Activated CD4-positive, alpha-beta T cell treated with anti-CD3 and anti-CD28 coated beads, Interleukin-2, amount 10 ng/mL, durations not matched to agents 24 days and 14 days (primary cell): ENCODE measurements at regions not wholly inside any gene's neighbourhood (a gene's known extent, or its start where the extent isn't known, plus 50 kb on each side); places are given as distances from the start of the nearest gene placed in this dataset.

Experiments used
- DNase-seq: peaks from one replicate; pipeline ENCODE4 v3.0.0; 2022
- H3K27ac Mint-ChIP-seq: one replicate; pipeline ENCODE4 v1.8.0; 2022; ENCODE audit warnings: mild to moderate bottlenecking, mixed read lengths
- H3K27me3 Mint-ChIP-seq: one replicate; pipeline ENCODE4 v1.8.0; 2022; ENCODE audit warnings: mixed read lengths
- H3K36me3 Mint-ChIP-seq: one replicate; pipeline ENCODE4 v1.8.0; 2022; ENCODE audit warnings: low read depth, mild to moderate bottlenecking, mixed read lengths
- H3K4me1 Mint-ChIP-seq: one replicate; pipeline ENCODE4 v1.8.0; 2021; ENCODE audit warnings: mixed read lengths
- H3K4me3 Mint-ChIP-seq: one replicate; pipeline ENCODE4 v1.8.0; 2022; ENCODE audit warnings: mild to moderate bottlenecking, moderate library complexity, mixed read lengths
- H3K9me3 Mint-ChIP-seq: one replicate; pipeline ENCODE4 v1.8.0; 2021; ENCODE audit warnings: mixed read lengths
- intact Hi-C: fragments of 100-400 bp; cut with micrococcal nuclease; formaldehyde crosslinking; loops from one replicate; pipeline ENCODE4 v1.15.1; 2023

GRCh38 chr12:67208281-67209067, 60.7 kb upstream of the CAND1 start:
- peaks cover 19% of the 10 kb centered on the region for H3K27me3 Mint-ChIP-seq
- no peak for DNase-seq
- H3K36me3 Mint-ChIP-seq = no peaks in the 10 kb centered on the region
- no peaks in the 10 kb centered on the region for H3K9me3 Mint-ChIP-seq
- H3K4me3 Mint-ChIP-seq = no peak overlapping the region
- no peak overlapping the region for H3K27ac Mint-ChIP-seq
- H3K4me1 Mint-ChIP-seq = no peaks in the 10 kb centered on the region
- intact Hi-C loops = no loop called here

DNA sequence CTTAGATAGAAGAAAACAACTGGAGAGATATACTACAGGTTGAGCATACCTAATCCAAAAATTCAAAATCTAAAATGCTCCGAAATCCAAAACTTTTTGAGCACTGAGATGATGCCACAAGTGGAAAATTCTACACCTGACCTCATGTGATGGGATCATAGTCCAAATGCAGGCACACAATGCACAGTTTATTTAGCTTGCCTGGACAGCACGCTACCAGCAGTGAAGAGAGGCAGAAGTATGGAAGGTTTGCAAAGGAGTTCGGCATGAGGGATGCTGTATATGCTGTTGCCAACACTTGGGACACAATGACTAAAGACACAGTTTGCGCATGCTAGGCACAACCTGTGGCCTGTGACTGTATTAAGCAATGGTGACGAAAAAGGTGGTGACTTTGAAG, 58.1 kb upstream of the CAND1 start:
- no peak for DNase-seq
- Mint-ChIP-seq H3K27me3 (peaks cover 18% of the 10 kb centered on the region), H3K27ac (no peak overlapping the region), H3K4me3 (no peak overlapping the region), H3K36me3 (no peaks in the 10 kb centered on the region), H3K4me1 (no peaks in the 10 kb centered on the region), H3K9me3 (no peaks in the 10 kb centered on the region)
- intact Hi-C loops = no loop called here

DNA sequence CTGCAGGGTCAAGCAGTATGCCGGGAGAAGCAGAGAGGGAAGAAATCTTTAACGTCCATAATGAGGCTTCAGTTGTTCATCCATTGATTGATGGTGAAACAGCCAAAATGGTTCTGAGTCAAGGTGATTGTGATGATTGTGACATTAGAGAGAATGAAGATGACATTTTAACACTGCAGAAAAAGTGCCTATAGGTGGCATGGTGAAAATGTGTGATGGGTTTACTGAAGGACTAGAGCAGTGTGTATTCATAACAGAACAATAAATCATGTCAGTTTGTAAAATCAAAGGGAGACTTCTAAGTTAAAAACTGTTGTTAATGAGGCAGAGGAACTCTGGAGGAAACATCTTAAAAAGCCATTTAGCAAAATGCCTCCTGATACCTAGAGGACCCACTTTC, 57.7 kb upstream of the CAND1 start:
- intact Hi-C loops = no loop called here
- H3K4me1 Mint-ChIP-seq = no peaks in the 10 kb centered on the region
- no peak overlapping the region for H3K4me3 Mint-ChIP-seq
- no peaks in the 10 kb centered on the region for H3K9me3 Mint-ChIP-seq
- H3K27me3 Mint-ChIP-seq = peaks cover 19% of the 10 kb centered on the region
- H3K27ac Mint-ChIP-seq = no peak overlapping the region
- DNase-seq = no peak
- H3K36me3 Mint-ChIP-seq = no peaks in the 10 kb centered on the region

DNA sequence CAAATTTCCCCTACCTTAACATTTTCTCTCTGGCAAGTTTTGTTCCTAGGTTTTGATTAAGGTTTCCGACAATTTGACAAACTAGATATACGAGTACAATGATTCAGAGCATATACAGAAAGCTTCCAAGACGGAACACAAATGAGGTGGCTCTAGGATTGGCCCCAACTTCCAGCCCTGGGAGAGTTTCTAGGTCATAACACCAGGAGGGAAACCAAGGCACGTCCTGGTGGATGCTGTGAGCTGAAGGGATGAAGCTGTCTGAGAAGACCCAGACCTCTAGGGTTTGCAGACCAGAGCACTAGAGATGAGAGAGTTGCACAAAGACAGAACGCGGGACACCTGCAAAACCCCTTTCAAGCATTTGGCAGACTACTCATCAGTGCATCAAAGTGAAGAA, 51.5 kb upstream of the CAND1 start:
- Mint-ChIP-seq H3K27ac (no peak overlapping the region), H3K4me1 (no peaks in the 10 kb centered on the region), H3K27me3 (peaks cover 10% of the 10 kb centered on the region), H3K36me3 (no peaks in the 10 kb centered on the region), H3K9me3 (no peaks in the 10 kb centered on the region), H3K4me3 (no peak overlapping the region)
- intact Hi-C loops = no loop called here
- no peak for DNase-seq
